ENCODE measurements at regions not wholly inside any gene's neighbourhood (a gene's known extent, or its start where the extent isn't known, plus 50 kb on each side); places are given as distances from the start of the nearest gene placed in this dataset.

- TF ChIP-seq CTCF (IDR thresholded peaks at IDR 0.05; ENCODE audit: low read depth, low read length) (no peak), EZH2phosphoT487 (IDR thresholded peaks at IDR 0.05; ENCODE audit: low read depth) (no peak)
Observed at GRCh38 chr1:213692321-213692720, 295.5 kb upstream of the PROX1 start.
